HCT116 (cell line): ENCODE measurements at regions not wholly inside any gene's neighbourhood (a gene's known extent, or its start where the extent isn't known, plus 50 kb on each side); places are given as distances from the start of the nearest gene placed in this dataset.

Experiments used
- POLR2A ChIP-seq: IDR thresholded peaks from 2 replicates; pipeline ENCODE4 v1.7.0; 2011; ENCODE audit warnings: borderline replicate concordance; ENCODE audit not compliant: insufficient read depth, insufficient read length; ENCODE audit errors: extremely low read depth
- POLR2AphosphoS5 ChIP-seq: IDR thresholded peaks from 2 replicates; pipeline ENCODE4 v1.6.1; 2011; ENCODE audit warnings: mild to moderate bottlenecking, low read depth, low read length, moderate library complexity
- YY1 ChIP-seq: IDR thresholded peaks from 2 replicates; pipeline ENCODE4 v1.6.1; 2011; ENCODE audit warnings: low read length, low read depth, moderate library complexity, mild to moderate bottlenecking; ENCODE audit not compliant: insufficient replicate concordance; ENCODE audit errors: extremely low read depth
- ZBTB33 ChIP-seq: IDR thresholded peaks from 2 replicates; pipeline ENCODE4 v1.6.1; 2011; ENCODE audit warnings: mild to moderate bottlenecking, low read length, moderate library complexity; ENCODE audit not compliant: insufficient replicate concordance; ENCODE audit errors: extremely low read depth
- ZFX ChIP-seq: fragments of 450-650 bp; IDR thresholded peaks from 2 replicates; pipeline ENCODE4 v1.6.1; 2017
- TF ChIP-seq, protein P1 (sequence below), 3 experiments: fragments of 200-600 bp in 1 of 3; sonication (generic) in 1 of 3; IDR thresholded peaks in 2 of 3; conservative IDR thresholded peaks in 1 of 3; 2 replicates each; pipeline ENCODE4 v1.5.1; 2012 to 2017; ENCODE audit warnings: low read depth in 2 of 3, low read length in 2 of 3, antibody characterized with exemption in 1 of 3, borderline replicate concordance in 1 of 3, control low read depth in 1 of 3, mild to moderate bottlenecking in 1 of 3, mixed read lengths in 1 of 3, mixed run types in 1 of 3, moderate library complexity in 1 of 3; ENCODE audit not compliant: insufficient read depth in 1 of 3

- TF ChIP-seq, protein P1, sequence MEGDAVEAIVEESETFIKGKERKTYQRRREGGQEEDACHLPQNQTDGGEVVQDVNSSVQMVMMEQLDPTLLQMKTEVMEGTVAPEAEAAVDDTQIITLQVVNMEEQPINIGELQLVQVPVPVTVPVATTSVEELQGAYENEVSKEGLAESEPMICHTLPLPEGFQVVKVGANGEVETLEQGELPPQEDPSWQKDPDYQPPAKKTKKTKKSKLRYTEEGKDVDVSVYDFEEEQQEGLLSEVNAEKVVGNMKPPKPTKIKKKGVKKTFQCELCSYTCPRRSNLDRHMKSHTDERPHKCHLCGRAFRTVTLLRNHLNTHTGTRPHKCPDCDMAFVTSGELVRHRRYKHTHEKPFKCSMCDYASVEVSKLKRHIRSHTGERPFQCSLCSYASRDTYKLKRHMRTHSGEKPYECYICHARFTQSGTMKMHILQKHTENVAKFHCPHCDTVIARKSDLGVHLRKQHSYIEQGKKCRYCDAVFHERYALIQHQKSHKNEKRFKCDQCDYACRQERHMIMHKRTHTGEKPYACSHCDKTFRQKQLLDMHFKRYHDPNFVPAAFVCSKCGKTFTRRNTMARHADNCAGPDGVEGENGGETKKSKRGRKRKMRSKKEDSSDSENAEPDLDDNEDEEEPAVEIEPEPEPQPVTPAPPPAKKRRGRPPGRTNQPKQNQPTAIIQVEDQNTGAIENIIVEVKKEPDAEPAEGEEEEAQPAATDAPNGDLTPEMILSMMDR (IDR thresholded peaks at IDR 0.05 in 2 of 3, conservative IDR thresholded peaks at IDR 0.05 in 1 of 3; ENCODE audit: borderline replicate concordance in 1 of 3, insufficient read depth in 1 of 3, low read depth in 2 of 3, low read length in 2 of 3), result no peak
- TF ChIP-seq POLR2A, result no peak
- no peak for TF ChIP-seq YY1
- TF ChIP-seq ZFX, result no peak
- TF ChIP-seq ZBTB33, result no peak
- TF ChIP-seq POLR2AphosphoS5, result no peak
Observed at GRCh38 chr6:91033964-91034363, 447.1 kb upstream of the MAP3K7 start.
